ENCODE measurements at regions not wholly inside any gene's neighbourhood (a gene's known extent, or its start where the extent isn't known, plus 50 kb on each side); places are given as distances from the start of the nearest gene placed in this dataset.
"Not testable (repeated sequence)": the region's sequence is repeated elsewhere in the genome, so short reads cannot be mapped to it uniquely, and the experiment has no call there.

- H3K9me3 ChIP-seq (replicated peaks in 1 of 2; ENCODE audit: control insufficient read depth in 1 of 2, insufficient read depth in 1 of 2, low read length in 2 of 2): no peaks in the 10 kb centered on the region
- Mint-ChIP-seq H3K4me3 (no peak overlapping the region), H3K4me1 (no peaks in the 10 kb centered on the region), H3K9me3 (peaks cover 0 to 3% (median 2%) of the 10 kb centered on the region in 7 donors), H3K36me3 (no peaks in the 10 kb centered on the region), H3K27ac (no peak overlapping the region), H3K27me3 (ENCODE audit: low read depth in 3 of 3) (peaks cover 0 to 8% (median 2%) of the 10 kb centered on the region in 3 donors)
- H4K20me1 ChIP-seq (ENCODE audit: insufficient read depth, low read length): no peaks in the 10 kb centered on the region
- intact Hi-C loops (cut with micrococcal nuclease): no loop called here
- TF ChIP-seq CTCF (IDR thresholded peaks at IDR 0.05): no peak
- no peak overlapping the region for H2AFZ ChIP-seq (ENCODE audit: insufficient read depth, low read depth, low read length, poor library complexity, severe bottlenecking)
- no peak for DNase-seq
- no peaks in the 10 kb centered on the region for H3K4me1 ChIP-seq (ENCODE audit: control insufficient read depth in 1 of 2, insufficient read depth in 2 of 2, low read length in 2 of 2)
- H3K79me2 ChIP-seq (ENCODE audit: insufficient read depth, low read length): no peaks in the 10 kb centered on the region
- no peak overlapping the region for H3K9ac ChIP-seq (ENCODE audit: insufficient read depth, low read length, poor library complexity, severe bottlenecking)
- H3K4me2 ChIP-seq (replicated peaks; ENCODE audit: extremely low read depth, low read length, poor library complexity, severe bottlenecking): no peak overlapping the region
- no peaks in the 10 kb centered on the region for H3K36me3 ChIP-seq (replicated peaks in 1 of 2; ENCODE audit: control insufficient read depth in 1 of 2, insufficient read depth in 2 of 2, low read length in 2 of 2)
- WGBS (ENCODE audit: insufficient coverage): 70% methylated on average over 2 of the region's 3 CpGs
- no peak overlapping the region for H3K27ac ChIP-seq (ENCODE audit: low read depth in 1 of 2, low read length in 2 of 2)
- H3K4me3 ChIP-seq (replicated peaks in 1 of 3; ENCODE audit: low read depth in 2 of 3, low read length in 3 of 3): no peak overlapping the region
- no peaks in the 10 kb centered on the region for H3K27me3 ChIP-seq (ENCODE audit: control insufficient read depth in 2 of 2, insufficient read depth in 2 of 2, low read length in 2 of 2)
Measured at GRCh38 chrX:137151403-137151802, 117.6 kb upstream of the GPR101 start.

GRCh38 chrX:137143864-137144263, 110.1 kb upstream of the GPR101 start:
- H4K20me1 ChIP-seq (ENCODE audit: insufficient read depth, low read length): no peaks in the 10 kb centered on the region
- no peaks in the 10 kb centered on the region for H3K4me1 ChIP-seq (ENCODE audit: control insufficient read depth in 1 of 2, insufficient read depth in 2 of 2, low read length in 2 of 2)
- no peak overlapping the region for H2AFZ ChIP-seq (ENCODE audit: insufficient read depth, low read depth, low read length, poor library complexity, severe bottlenecking)
- no peaks in the 10 kb centered on the region for H3K79me2 ChIP-seq (ENCODE audit: insufficient read depth, low read length)
- H3K4me3 ChIP-seq (replicated peaks in 1 of 3; ENCODE audit: low read depth in 2 of 3, low read length in 3 of 3): no peak overlapping the region
- H3K36me3 ChIP-seq (replicated peaks in 1 of 2; ENCODE audit: control insufficient read depth in 1 of 2, insufficient read depth in 2 of 2, low read length in 2 of 2): no peaks in the 10 kb centered on the region
- Mint-ChIP-seq H3K4me3 (no peak overlapping the region), H3K9me3 (peaks cover 0 to 2% (median 0%) of the 10 kb centered on the region in 7 donors), H3K27ac (peak overlapping the region in 1 of 7 donors; percentile 6), H3K36me3 (no peaks in the 10 kb centered on the region), H3K4me1 (no peaks in the 10 kb centered on the region), H3K27me3 (ENCODE audit: low read depth in 3 of 3) (peaks cover 0 to 6% (median 5%) of the 10 kb centered on the region in 3 donors)
- DNase-seq: no peak
- WGBS (ENCODE audit: insufficient coverage): 100% methylated on average over 1 of the region's 5 CpGs
- no peaks in the 10 kb centered on the region for H3K27me3 ChIP-seq (ENCODE audit: control insufficient read depth in 2 of 2, insufficient read depth in 2 of 2, low read length in 2 of 2)
- no peak overlapping the region for H3K27ac ChIP-seq (ENCODE audit: low read depth in 1 of 2, low read length in 2 of 2)
- H3K9ac ChIP-seq (ENCODE audit: insufficient read depth, low read length, poor library complexity, severe bottlenecking): no peak overlapping the region
- intact Hi-C loops (cut with micrococcal nuclease): no loop called here
- no peak overlapping the region for H3K4me2 ChIP-seq (replicated peaks; ENCODE audit: extremely low read depth, low read length, poor library complexity, severe bottlenecking)
- no peaks in the 10 kb centered on the region for H3K9me3 ChIP-seq (replicated peaks in 1 of 2; ENCODE audit: control insufficient read depth in 1 of 2, insufficient read depth in 1 of 2, low read length in 2 of 2)
- no peak for TF ChIP-seq CTCF (IDR thresholded peaks at IDR 0.05)

- H3K27me3 Mint-ChIP-seq (ENCODE audit: low read depth in 3 of 3); H3K4me2 ChIP-seq (replicated peaks; ENCODE audit: extremely low read depth, low read length, poor library complexity, severe bottlenecking); H3K4me3 ChIP-seq (replicated peaks in 1 of 3; ENCODE audit: low read depth in 2 of 3, low read length in 3 of 3); H3K9ac ChIP-seq (ENCODE audit: insufficient read depth, low read length, poor library complexity, severe bottlenecking); H4K20me1 ChIP-seq (ENCODE audit: insufficient read depth, low read length); H3K4me3 Mint-ChIP-seq; H3K27ac Mint-ChIP-seq; H3K4me1 Mint-ChIP-seq; DNase-seq; intact Hi-C loops (cut with micrococcal nuclease); H2AFZ ChIP-seq (ENCODE audit: insufficient read depth, low read depth, low read length, poor library complexity, severe bottlenecking); H3K36me3 Mint-ChIP-seq; H3K4me1 ChIP-seq (ENCODE audit: control insufficient read depth in 1 of 2, insufficient read depth in 2 of 2, low read length in 2 of 2); H3K27ac ChIP-seq (ENCODE audit: low read depth in 1 of 2, low read length in 2 of 2); H3K27me3 ChIP-seq (ENCODE audit: control insufficient read depth in 2 of 2, insufficient read depth in 2 of 2, low read length in 2 of 2); H3K79me2 ChIP-seq (ENCODE audit: insufficient read depth, low read length); H3K9me3 ChIP-seq (replicated peaks in 1 of 2; ENCODE audit: control insufficient read depth in 1 of 2, insufficient read depth in 1 of 2, low read length in 2 of 2); H3K36me3 ChIP-seq (replicated peaks in 1 of 2; ENCODE audit: control insufficient read depth in 1 of 2, insufficient read depth in 2 of 2, low read length in 2 of 2): not testable (repeated sequence)
- peaks cover 1 to 28% (median 8%) of the 10 kb centered on the region in 7 donors for H3K9me3 Mint-ChIP-seq
- WGBS (ENCODE audit: insufficient coverage): 100% methylated on average over 4 of the region's 8 CpGs
Measured at GRCh38 chrX:137122651-137123050, 88.9 kb upstream of the GPR101 start.
